Renal cortical epithelial cell (primary cell): ENCODE measurements at regions not wholly inside any gene's neighbourhood (a gene's known extent, or its start where the extent isn't known, plus 50 kb on each side); places are given as distances from the start of the nearest gene placed in this dataset.
"Not testable (repeated sequence)": the region's sequence is repeated elsewhere in the genome, so short reads cannot be mapped to it uniquely, and the experiment has no call there.

Experiments
- DNase-seq: peaks from one replicate; pipeline ENCODE4 v3.0.0-alpha.2; 2011; ENCODE audit warnings: low read depth

- DNase-seq, result no peak
Observed at GRCh38 chr5:100641833-100642232, 106.7 kb downstream of the FAM174A start.

GRCh38 chr5:100643473-100643872 lies 108.3 kb downstream of the FAM174A start:
- peak; percentile 91 for DNase-seq

- peak; percentile 98 for DNase-seq
Observed at GRCh38 chr5:100644185-100644584, 109.0 kb downstream of the FAM174A start.

GRCh38 chr5:100644776-100645175 lies 109.6 kb downstream of the FAM174A start:
- peak; percentile 63 for DNase-seq

GRCh38 chr5:100646011-100646410 lies 110.8 kb downstream of the FAM174A start:
- no peak for DNase-seq

GRCh38 chr5:100646691-100647090 lies 111.5 kb downstream of the FAM174A start:
- DNase-seq, result peak; percentile 33

- DNase-seq, result peak; percentile 94
Observed at GRCh38 chr5:100647461-100648230, 112.5 kb downstream of the FAM174A start.

GRCh38 chr5:100654895-100655294 lies 119.7 kb downstream of the FAM174A start:
- no peak for DNase-seq

GRCh38 chr5:100656771-100657170 lies 121.6 kb downstream of the FAM174A start:
- DNase-seq, result not testable (repeated sequence)

- DNase-seq, result no peak
Observed at GRCh38 chr5:100659080-100659795, 124.1 kb downstream of the FAM174A start.

GRCh38 chr5:100664140-100664539 lies 129.0 kb downstream of the FAM174A start:
- no peak for DNase-seq

GRCh38 chr5:100667161-100667630 lies 132.0 kb downstream of the FAM174A start:
- DNase-seq, result peak; percentile 80

GRCh38 chr5:100668511-100668910 lies 133.3 kb downstream of the FAM174A start:
- DNase-seq, result peak; percentile 12

- DNase-seq, result peak; percentile 42
Observed at GRCh38 chr5:100676817-100677631, 141.8 kb downstream of the FAM174A start.

- DNase-seq, result no peak
Observed at GRCh38 chr5:100682625-100683024, 147.5 kb downstream of the FAM174A start.

GRCh38 chr5:100683881-100684280 lies 148.7 kb downstream of the FAM174A start:
- DNase-seq, result no peak

GRCh38 chr5:100685122-100685521 lies 149.9 kb downstream of the FAM174A start:
- not testable (repeated sequence) for DNase-seq

- DNase-seq, result not testable (repeated sequence)
Observed at GRCh38 chr5:100688834-100689233, 153.7 kb downstream of the FAM174A start.

GRCh38 chr5:100690036-100690560 lies 154.9 kb downstream of the FAM174A start:
- DNase-seq, result peak; percentile 21

- peak; percentile 18 for DNase-seq
Observed at GRCh38 chr5:100691085-100691484, 155.9 kb downstream of the FAM174A start.

GRCh38 chr5:100691548-100691947 lies 156.4 kb downstream of the FAM174A start:
- DNase-seq, result peak; percentile 43

GRCh38 chr5:100693481-100693880 lies 158.3 kb downstream of the FAM174A start:
- no peak for DNase-seq
